ENCODE measurements at regions not wholly inside any gene's neighbourhood (a gene's known extent, or its start where the extent isn't known, plus 50 kb on each side); places are given as distances from the start of the nearest gene placed in this dataset.
"Not testable (repeated sequence)": the region's sequence is repeated elsewhere in the genome, so short reads cannot be mapped to it uniquely, and the experiment has no call there.

DNA sequence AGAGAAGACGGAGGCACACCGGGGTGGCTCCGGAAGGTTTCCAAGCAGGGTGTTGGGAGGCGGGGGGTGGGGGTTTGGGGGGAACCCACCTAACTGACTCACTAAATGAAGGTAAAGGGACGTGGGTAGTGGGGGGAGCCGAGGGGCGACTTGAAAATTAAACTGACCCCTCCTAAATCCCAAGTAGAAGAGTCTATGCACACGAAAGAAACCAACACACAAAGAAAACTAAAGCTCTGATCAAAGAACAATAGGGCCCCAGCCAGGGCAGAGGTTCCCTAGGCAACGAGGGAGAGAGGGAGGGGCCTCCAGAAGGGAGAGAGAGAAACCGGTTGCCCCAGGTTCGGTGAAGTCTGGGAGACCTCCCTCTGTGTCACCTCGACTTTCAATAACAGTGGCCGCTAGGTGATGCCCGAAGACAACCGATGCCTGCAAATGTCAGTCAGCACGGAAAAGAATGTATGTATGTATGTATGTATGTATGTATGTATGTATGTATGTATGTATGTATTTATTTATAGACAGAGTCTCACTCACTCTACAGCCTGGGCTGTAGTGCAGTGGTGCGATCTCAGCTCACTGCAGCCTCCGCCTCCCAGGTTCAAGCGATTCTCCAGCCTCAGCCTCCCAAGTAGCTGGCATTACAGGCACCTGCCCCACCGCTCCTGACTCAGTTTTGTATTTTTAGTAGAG is 106.7 kb upstream of the ANKRD30BL start:
- TF ChIP-seq EP300 (IDR thresholded peaks at IDR 0.05) = not testable (repeated sequence)
- TF ChIP-seq, protein P1, sequence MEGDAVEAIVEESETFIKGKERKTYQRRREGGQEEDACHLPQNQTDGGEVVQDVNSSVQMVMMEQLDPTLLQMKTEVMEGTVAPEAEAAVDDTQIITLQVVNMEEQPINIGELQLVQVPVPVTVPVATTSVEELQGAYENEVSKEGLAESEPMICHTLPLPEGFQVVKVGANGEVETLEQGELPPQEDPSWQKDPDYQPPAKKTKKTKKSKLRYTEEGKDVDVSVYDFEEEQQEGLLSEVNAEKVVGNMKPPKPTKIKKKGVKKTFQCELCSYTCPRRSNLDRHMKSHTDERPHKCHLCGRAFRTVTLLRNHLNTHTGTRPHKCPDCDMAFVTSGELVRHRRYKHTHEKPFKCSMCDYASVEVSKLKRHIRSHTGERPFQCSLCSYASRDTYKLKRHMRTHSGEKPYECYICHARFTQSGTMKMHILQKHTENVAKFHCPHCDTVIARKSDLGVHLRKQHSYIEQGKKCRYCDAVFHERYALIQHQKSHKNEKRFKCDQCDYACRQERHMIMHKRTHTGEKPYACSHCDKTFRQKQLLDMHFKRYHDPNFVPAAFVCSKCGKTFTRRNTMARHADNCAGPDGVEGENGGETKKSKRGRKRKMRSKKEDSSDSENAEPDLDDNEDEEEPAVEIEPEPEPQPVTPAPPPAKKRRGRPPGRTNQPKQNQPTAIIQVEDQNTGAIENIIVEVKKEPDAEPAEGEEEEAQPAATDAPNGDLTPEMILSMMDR (IDR thresholded peaks at IDR 0.05) = peak in 3 of 4 experiments; percentile 38 to 56 (median 46)

Measured in gastroesophageal sphincter (tissue), 3 donors.